Natural killer cell (primary cell): ENCODE measurements at regions not wholly inside any gene's neighbourhood (a gene's known extent, or its start where the extent isn't known, plus 50 kb on each side); places are given as distances from the start of the nearest gene placed in this dataset.

Experiments
- ATAC-seq, 3 donors: fragments of 150-1000 bp in 2 of 3; fragments of 200-7000 bp in 1 of 3; cut with Tn5 transposase; 1 replicate in 1 of 3; 2 replicates in 2 of 3; pipeline ENCODE4 v1.10.0; 2021; ENCODE audit warnings: mild to moderate bottlenecking in 2 of 3, moderate library complexity in 2 of 3
- DNase-seq, 2 donors: peaks; one replicate each; pipeline versions ENCODE4 v3.0.0 to v3.0.0-alpha.2; 2013 to 2021; ENCODE audit warnings: mixed read lengths in 1 of 2
- H3K27ac ChIP-seq: one replicate; pipeline ENCODE4 v1.5.1; 2013; ENCODE audit warnings: mild to moderate bottlenecking, low read length
- H3K27me3 ChIP-seq: one replicate; pipeline ENCODE4 v1.6.1; 2013; ENCODE audit warnings: low read length; ENCODE audit not compliant: control insufficient read depth, insufficient read depth
- H3K36me3 ChIP-seq: one replicate; pipeline ENCODE4 v1.6.1; 2013; ENCODE audit warnings: low read length; ENCODE audit not compliant: control insufficient read depth, insufficient read depth
- H3K4me1 ChIP-seq: one replicate; pipeline ENCODE4 v1.6.1; 2013; ENCODE audit warnings: low read length; ENCODE audit not compliant: control insufficient read depth, insufficient read depth
- H3K4me3 ChIP-seq: one replicate; pipeline ENCODE4 v1.5.1; 2013; ENCODE audit warnings: low read length
- H3K9me3 ChIP-seq: one replicate; pipeline ENCODE4 v1.6.1; 2013; ENCODE audit warnings: low read length; ENCODE audit not compliant: control insufficient read depth, insufficient read depth
- H3K27ac Mint-ChIP-seq, 2 donors: one replicate each; pipeline ENCODE4 v1.8.0; 2022; ENCODE audit warnings: mild to moderate bottlenecking in 2 of 2, mixed read lengths in 2 of 2, moderate library complexity in 1 of 2
- H3K27me3 Mint-ChIP-seq, 2 donors: one replicate each; pipeline ENCODE4 v1.8.0; 2022; ENCODE audit warnings: low read depth in 2 of 2, mixed read lengths in 2 of 2
- H3K36me3 Mint-ChIP-seq: one replicate; pipeline ENCODE4 v1.8.0; 2022; ENCODE audit warnings: mixed read lengths
- H3K4me1 Mint-ChIP-seq, 2 donors: one replicate each; pipeline ENCODE4 v1.8.0; 2022; ENCODE audit warnings: mixed read lengths in 2 of 2
- H3K4me3 Mint-ChIP-seq: one replicate; pipeline ENCODE4 v1.8.0; 2022; ENCODE audit warnings: mild to moderate bottlenecking, moderate library complexity, mixed read lengths
- H3K9me3 Mint-ChIP-seq, 2 donors: one replicate each; pipeline ENCODE4 v1.8.0; 2022; ENCODE audit warnings: mixed read lengths in 2 of 2
- CTCF ChIP-seq: fragments of 200-600 bp; IDR thresholded peaks from one replicate; pipeline ENCODE4 v1.8.0; 2022; ENCODE audit warnings: antibody characterized with exemption
- WGBS: methylation state at CpG from one replicate; pipeline ENCODE4 v1.1.7; 2013; ENCODE audit warnings: missing lambda C conversion rate; ENCODE audit not compliant: insufficient coverage; 5-methylcytosine and 5-hydroxymethylcytosine counted together
- intact Hi-C: fragments of 100-400 bp; cut with micrococcal nuclease; formaldehyde crosslinking; loops from one replicate; pipeline ENCODE4 v1.14.2; 2022

- WGBS: 75% methylated on average over 2 of the region's 2 CpGs
- H3K9me3 Mint-ChIP-seq: peaks cover 0 to 2% of the 10 kb centered on the region in 2 donors
- intact Hi-C loops: no loop called here
Measured at GRCh38 chr3:176855901-176856486, 341.3 kb downstream of the TBL1XR1 start.

GRCh38 chr3:176855213-176855612, 342.1 kb downstream of the TBL1XR1 start:
- no peak overlapping the region for H3K27ac ChIP-seq
- Mint-ChIP-seq H3K4me3 (no peak overlapping the region), H3K27ac (no peak overlapping the region), H3K36me3 (no peaks in the 10 kb centered on the region), H3K4me1 (no peaks in the 10 kb centered on the region), H3K27me3 (peaks cover 2 to 15% of the 10 kb centered on the region in 2 donors), H3K9me3 (peaks cover 0 to 2% of the 10 kb centered on the region in 2 donors)
- no peaks in the 10 kb centered on the region for H3K36me3 ChIP-seq
- intact Hi-C loops: no loop called here
- no peaks in the 10 kb centered on the region for H3K9me3 ChIP-seq
- ATAC-seq (no peak), DNase-seq (no peak)
- WGBS: 100% methylated on average over 1 of the region's 4 CpGs
- no peaks in the 10 kb centered on the region for H3K4me1 ChIP-seq
- no peak overlapping the region for H3K4me3 ChIP-seq
- no peak for TF ChIP-seq CTCF
- H3K27me3 ChIP-seq: no peaks in the 10 kb centered on the region

More at GRCh38 chr3:176855901-176856486, 341.3 kb downstream of the TBL1XR1 start:
- peaks cover 2 to 15% of the 10 kb centered on the region in 2 donors for H3K27me3 Mint-ChIP-seq
- H3K4me1 Mint-ChIP-seq: no peaks in the 10 kb centered on the region
- Histone ChIP-seq H3K4me1 (no peaks in the 10 kb centered on the region), H3K36me3 (no peaks in the 10 kb centered on the region), H3K9me3 (no peaks in the 10 kb centered on the region), H3K27me3 (no peaks in the 10 kb centered on the region), H3K27ac (no peak overlapping the region), H3K4me3 (no peak overlapping the region)
- no peaks in the 10 kb centered on the region for H3K36me3 Mint-ChIP-seq
- DNase-seq (no peak), ATAC-seq (no peak)
- no peak overlapping the region for H3K27ac Mint-ChIP-seq
- no peak overlapping the region for H3K4me3 Mint-ChIP-seq
- TF ChIP-seq CTCF: no peak

GRCh38 chr3:176850498-176850897, 346.8 kb downstream of the TBL1XR1 start:
- DNase-seq (no peak), ATAC-seq (no peak)
- Mint-ChIP-seq H3K36me3 (no peaks in the 10 kb centered on the region), H3K4me1 (no peaks in the 10 kb centered on the region), H3K27me3 (peaks cover 2 to 15% of the 10 kb centered on the region in 2 donors), H3K9me3 (no peaks in the 10 kb centered on the region), H3K4me3 (no peak overlapping the region), H3K27ac (no peak overlapping the region)
- 91% methylated on average over 6 of the region's 6 CpGs for WGBS
- Histone ChIP-seq H3K27ac (no peak overlapping the region), H3K27me3 (no peaks in the 10 kb centered on the region), H3K36me3 (no peaks in the 10 kb centered on the region), H3K9me3 (no peaks in the 10 kb centered on the region), H3K4me3 (no peak overlapping the region), H3K4me1 (no peaks in the 10 kb centered on the region)
- no peak for TF ChIP-seq CTCF
- intact Hi-C loops: no loop called here
